OCI-LY1 (cell line): ENCODE measurements at regions not wholly inside any gene's neighbourhood (a gene's known extent, or its start where the extent isn't known, plus 50 kb on each side); places are given as distances from the start of the nearest gene placed in this dataset.
"Not testable (repeated sequence)": the region's sequence is repeated elsewhere in the genome, so short reads cannot be mapped to it uniquely, and the experiment has no call there.

Experiments
- CTCF ChIP-seq: fragments of 200-600 bp; sonication (generic), shearing (Covaris generic); IDR thresholded peaks from 2 replicates; pipeline ENCODE4 v1.5.1; 2017; ENCODE audit warnings: mild to moderate bottlenecking, antibody characterized with exemption, low read length, moderate library complexity, mixed read lengths
- EZH2 ChIP-seq: fragments of 200-600 bp; sonication (generic), shearing (Covaris generic); IDR thresholded peaks from 2 replicates; pipeline ENCODE4 v1.8.0; 2017; ENCODE audit warnings: borderline replicate concordance, mixed run types, mild to moderate bottlenecking, antibody characterized with exemption, low read length, moderate library complexity, mixed read lengths

- not testable (repeated sequence) for TF ChIP-seq CTCF, EZH2
Observed at GRCh38 chr2:146696787-146697186, 1148.0 kb upstream of the ACVR2A start.
